BLaER1 treated with 17β-estradiol and CSF1 and Interleukin-3, amounts not matched to agents 10 nM and 100 nM (cell line): ENCODE measurements at regions not wholly inside any gene's neighbourhood (a gene's known extent, or its start where the extent isn't known, plus 50 kb on each side); places are given as distances from the start of the nearest gene placed in this dataset.
A peak's percentile ranks its signal among the peaks of the same experiment; 100 is the strongest.
"Not testable (repeated sequence)": the region's sequence is repeated elsewhere in the genome, so short reads cannot be mapped to it uniquely, and the experiment has no call there.

Experiments used
- H3K27ac ChIP-seq, 11 experiments: shearing (Covaris generic); formaldehyde crosslinking; 2 replicates each; pipeline ENCODE4 v1.8.1; 2022
- H3K27me3 ChIP-seq, 11 experiments: shearing (Covaris generic); formaldehyde crosslinking; 2 replicates each; pipeline ENCODE4 v1.8.1; 2022
- H3K36me3 ChIP-seq, 11 experiments: shearing (Covaris generic); formaldehyde crosslinking; 2 replicates each; pipeline ENCODE4 v1.8.1; 2022
- H3K4me1 ChIP-seq, 10 experiments: shearing (Covaris generic); formaldehyde crosslinking; 2 replicates each; pipeline ENCODE4 v1.8.1; 2022
- H3K4me2 ChIP-seq, 11 experiments: shearing (Covaris generic); formaldehyde crosslinking; 2 replicates each; pipeline ENCODE4 v1.8.1; 2022
- H3K4me3 ChIP-seq, 10 experiments: shearing (Covaris generic); formaldehyde crosslinking; 2 replicates each; pipeline ENCODE4 v1.8.1; 2022
- H3K9ac ChIP-seq, 11 experiments: shearing (Covaris generic); formaldehyde crosslinking; 2 replicates each; pipeline ENCODE4 v1.8.1; 2022
- H3K9me3 ChIP-seq, 11 experiments: shearing (Covaris generic); formaldehyde crosslinking; replicated peaks in 1 of 11; 2 replicates each; pipeline ENCODE4 v1.8.1; 2022
- H4K20me1 ChIP-seq, 11 experiments: shearing (Covaris generic); formaldehyde crosslinking; 2 replicates each; pipeline ENCODE4 v1.8.1; 2022
- Cebpa-rat ChIP-seq, 11 experiments: shearing (Covaris generic); IDR thresholded peaks; 2 replicates each; pipeline ENCODE4 v1.8.1; 2022

- H3K36me3 ChIP-seq, result no peaks in the 10 kb centered on the region
- H3K9ac ChIP-seq, result no peak overlapping the region
- no peak overlapping the region for H3K4me3 ChIP-seq
- 0 out of 22 replicates have a peak, but pooled peaks of 1 of the 11 experiments have one; percentile 6 for TF ChIP-seq Cebpa-rat (IDR thresholded peaks at IDR 0.05)
- no peaks in the 10 kb centered on the region for H3K9me3 ChIP-seq
- peaks cover 14 to 24% (median 19%) of the 10 kb centered on the region in 10 experiments; a peak in 19 of 20 replicates for H3K4me1 ChIP-seq
- H4K20me1 ChIP-seq, result no peaks in the 10 kb centered on the region; a peak in 1 of 22 replicates
- peaks cover 0 to 33% (median 0%) of the 10 kb centered on the region in 11 experiments; a peak in 6 of 22 replicates for H3K27me3 ChIP-seq
- no peak overlapping the region for H3K27ac ChIP-seq
- H3K4me2 ChIP-seq, result peak overlapping the region in 2 of 11 experiments; percentile 8 to 27; a peak in 2 of 22 replicates
Measured at GRCh38 chr15:22265056-22265945, 185.0 kb downstream of the OR4M2 start.

DNA sequence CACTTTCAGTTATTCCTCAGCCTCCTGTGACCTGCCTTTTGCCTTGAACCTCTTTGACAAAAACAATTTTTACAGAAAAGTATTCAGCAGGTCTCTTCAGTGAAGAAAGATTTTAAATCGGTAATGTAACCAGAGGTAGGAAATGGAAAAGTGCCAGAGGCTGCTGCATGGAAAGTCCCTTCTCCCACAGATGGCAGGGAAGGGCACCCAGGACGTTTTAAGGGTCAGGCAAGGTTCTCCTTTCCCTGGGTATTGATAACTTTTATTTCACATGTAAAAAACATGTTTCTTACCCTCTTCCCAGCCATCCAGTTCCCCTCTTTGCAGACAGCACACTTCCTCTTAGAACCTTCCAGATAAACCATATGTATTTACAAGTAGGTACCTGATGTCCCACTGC lies 185.6 kb downstream of the OR4M2 start:
- H4K20me1 ChIP-seq, result no peaks in the 10 kb centered on the region; a peak in 1 of 22 replicates
- no peaks in the 10 kb centered on the region for H3K36me3 ChIP-seq
- no peak overlapping the region for H3K9ac ChIP-seq
- TF ChIP-seq Cebpa-rat (IDR thresholded peaks at IDR 0.05), result no peak
- H3K4me3 ChIP-seq, result no peak overlapping the region
- no peak overlapping the region for H3K27ac ChIP-seq
- H3K4me2 ChIP-seq, result no peak overlapping the region; a peak in 1 of 22 replicates
- H3K4me1 ChIP-seq, result peaks cover 14 to 24% (median 19%) of the 10 kb centered on the region in 10 experiments; a peak in 19 of 20 replicates
- no peaks in the 10 kb centered on the region for H3K9me3 ChIP-seq
- H3K27me3 ChIP-seq, result peaks cover 0 to 27% (median 0%) of the 10 kb centered on the region in 11 experiments; a peak in 3 of 22 replicates

DNA sequence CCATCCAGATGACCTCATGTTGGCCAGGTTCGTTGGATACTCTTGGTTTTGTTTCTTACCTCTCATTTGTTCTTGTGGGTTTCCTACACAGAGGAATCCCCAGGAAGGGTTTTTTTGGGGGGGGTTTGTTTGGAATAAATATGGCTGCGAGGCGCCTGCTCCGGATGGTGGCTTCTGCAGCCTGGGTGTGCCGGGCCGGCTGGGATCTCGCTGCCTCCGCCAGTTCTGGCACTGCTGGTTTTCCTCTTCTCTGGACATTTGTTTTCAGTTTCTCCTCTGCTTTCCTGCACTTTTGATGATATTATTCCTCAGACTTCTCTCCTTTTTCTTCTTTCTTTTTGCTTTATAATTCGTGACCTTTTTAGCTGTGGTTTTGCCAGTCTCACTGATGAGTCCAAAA lies 187.4 kb downstream of the OR4M2 start:
- no peak overlapping the region for H3K27ac ChIP-seq
- no peak overlapping the region for H3K9ac ChIP-seq
- no peaks in the 10 kb centered on the region; a peak in 1 of 22 replicates for H4K20me1 ChIP-seq
- no peak overlapping the region for H3K4me3 ChIP-seq
- H3K9me3 ChIP-seq, result no peaks in the 10 kb centered on the region
- peaks cover 12 to 18% (median 14%) of the 10 kb centered on the region in 10 experiments; a peak in 19 of 20 replicates for H3K4me1 ChIP-seq
- peaks cover 0 to 20% (median 0%) of the 10 kb centered on the region in 11 experiments; a peak in 2 of 22 replicates for H3K27me3 ChIP-seq
- TF ChIP-seq Cebpa-rat (IDR thresholded peaks at IDR 0.05), result no peak
- H3K36me3 ChIP-seq, result no peaks in the 10 kb centered on the region
- H3K4me2 ChIP-seq, result 0 out of 22 replicates have a peak overlapping the region, but pooled peaks of 1 of the 11 experiments have one; percentile 48

- H3K9me3 ChIP-seq, H3K4me3 ChIP-seq, H3K27ac ChIP-seq, H3K9ac ChIP-seq, H3K36me3 ChIP-seq, H4K20me1 ChIP-seq: not testable (repeated sequence)
- H3K4me1 ChIP-seq, result peaks cover 8 to 18% (median 11%) of the 10 kb centered on the region in 10 experiments; a peak in 17 of 20 replicates
- peaks cover 0 to 20% (median 0%) of the 10 kb centered on the region in 11 experiments; a peak in 2 of 22 replicates for H3K27me3 ChIP-seq
- H3K4me2 ChIP-seq, result peak overlapping the region in 9 of 11 experiments; percentile 21 to 49 (median 37); a peak in 15 of 22 replicates
Measured at GRCh38 chr15:22268201-22268600, 187.9 kb downstream of the OR4M2 start.

DNA sequence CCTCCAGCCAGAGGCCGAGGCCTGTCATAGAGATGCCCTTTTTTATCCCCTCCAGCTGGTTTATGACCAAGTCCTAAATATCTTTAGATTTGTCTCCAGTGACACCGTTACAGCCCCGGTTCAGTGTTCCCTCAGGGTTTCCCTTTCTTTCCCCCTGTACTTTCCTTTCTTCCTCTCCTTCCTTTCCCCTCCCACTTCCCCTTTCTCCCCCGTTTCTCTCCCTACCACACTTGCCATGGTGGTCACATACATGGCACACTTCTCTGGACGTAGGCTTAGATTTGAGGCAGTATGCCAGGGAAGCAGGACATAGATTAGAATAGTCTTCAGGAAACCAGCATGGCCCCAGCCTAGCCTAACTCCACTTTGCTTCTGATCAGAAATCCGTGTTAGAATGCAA lies 188.3 kb downstream of the OR4M2 start:
- H3K4me1 ChIP-seq, result peaks cover 8 to 18% (median 11%) of the 10 kb centered on the region in 10 experiments; a peak in 17 of 20 replicates
- not testable (repeated sequence) for H4K20me1 ChIP-seq, H3K9ac ChIP-seq, H3K27ac ChIP-seq, H3K36me3 ChIP-seq, H3K4me3 ChIP-seq, H3K9me3 ChIP-seq
- H3K4me2 ChIP-seq, result peak overlapping the region; percentile 4 to 49 (median 36); a peak in 21 of 22 replicates
- H3K27me3 ChIP-seq, result peaks cover 0 to 15% (median 0%) of the 10 kb centered on the region in 11 experiments; a peak in 2 of 22 replicates

- not testable (repeated sequence) for H3K4me2 ChIP-seq, H3K9ac ChIP-seq, H3K9me3 ChIP-seq, H3K4me3 ChIP-seq, H3K27ac ChIP-seq, H3K36me3 ChIP-seq, H4K20me1 ChIP-seq, H3K27me3 ChIP-seq
- peaks cover 8 to 12% (median 11%) of the 10 kb centered on the region in 10 experiments; a peak in 17 of 20 replicates for H3K4me1 ChIP-seq
Measured at GRCh38 chr15:22272286-22273160, 186.2 kb upstream of the GOLGA6L22 start.

GRCh38 chr15:22273185-22273584 lies 185.5 kb upstream of the GOLGA6L22 start:
- H3K27ac ChIP-seq, H3K9me3 ChIP-seq, H3K27me3 ChIP-seq: not testable (repeated sequence)

DNA sequence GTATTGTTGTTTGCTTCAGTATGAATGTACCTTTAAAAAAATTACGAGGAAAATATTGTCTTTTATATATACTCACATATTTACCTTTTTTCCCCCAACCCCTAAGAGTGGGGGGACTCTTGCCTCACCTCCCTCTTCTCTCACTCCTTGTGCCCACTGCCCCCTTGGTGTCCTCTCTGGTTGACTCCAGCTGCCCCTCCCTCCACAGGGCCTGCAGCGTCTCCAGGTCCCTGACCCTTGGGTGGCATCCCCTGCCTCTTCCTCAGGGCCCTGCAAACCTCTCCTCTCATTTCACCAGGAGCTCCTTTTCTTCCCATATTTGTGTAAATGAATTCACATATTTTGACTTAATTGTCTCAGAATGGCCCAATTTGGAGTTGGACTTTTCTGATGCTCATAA lies 184.3 kb upstream of the GOLGA6L22 start:
- H3K36me3 ChIP-seq, H3K27me3 ChIP-seq, H3K4me2 ChIP-seq, H3K9me3 ChIP-seq, H3K27ac ChIP-seq, H3K9ac ChIP-seq, H3K4me3 ChIP-seq, H3K4me1 ChIP-seq, H4K20me1 ChIP-seq: not testable (repeated sequence)

More at GRCh38 chr15:22273185-22273584, 185.5 kb upstream of the GOLGA6L22 start:
- H3K4me3 ChIP-seq, H3K36me3 ChIP-seq, H3K9ac ChIP-seq, H3K4me2 ChIP-seq, H4K20me1 ChIP-seq: not testable (repeated sequence)
- peaks cover 8 to 11% (median 10%) of the 10 kb centered on the region in 10 experiments; a peak in 17 of 20 replicates for H3K4me1 ChIP-seq

DNA sequence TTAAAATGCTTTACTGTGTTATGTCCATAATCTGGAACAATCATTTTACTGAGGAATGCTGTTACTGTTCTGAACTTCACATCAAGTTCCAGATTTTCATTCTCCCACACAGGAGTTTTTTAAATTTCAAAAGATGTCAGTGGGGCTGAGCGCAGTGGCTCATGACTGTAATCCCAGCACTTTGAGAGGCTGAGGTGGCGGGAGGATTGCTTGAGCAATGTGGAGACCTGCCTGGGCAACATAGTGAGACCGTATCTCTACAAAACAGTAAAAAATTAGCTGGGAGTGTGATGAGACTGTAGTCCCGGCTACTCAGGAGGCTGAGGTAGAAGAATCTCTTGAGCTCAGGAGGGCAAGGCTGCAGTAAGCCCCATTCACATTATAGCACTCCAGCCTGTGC lies 177.9 kb upstream of the GOLGA6L22 start:
- not testable (repeated sequence) for H3K4me2 ChIP-seq, H3K4me3 ChIP-seq, H3K9ac ChIP-seq, H3K36me3 ChIP-seq, H3K9me3 ChIP-seq, H4K20me1 ChIP-seq, H3K27ac ChIP-seq, H3K27me3 ChIP-seq, H3K4me1 ChIP-seq

GRCh38 chr15:22282794-22283533 lies 175.7 kb upstream of the GOLGA6L22 start:
- not testable (repeated sequence) for H3K27me3 ChIP-seq, H3K27ac ChIP-seq, H3K9ac ChIP-seq, H3K9me3 ChIP-seq, H3K4me2 ChIP-seq, H3K4me3 ChIP-seq, H4K20me1 ChIP-seq, H3K4me1 ChIP-seq, H3K36me3 ChIP-seq

DNA sequence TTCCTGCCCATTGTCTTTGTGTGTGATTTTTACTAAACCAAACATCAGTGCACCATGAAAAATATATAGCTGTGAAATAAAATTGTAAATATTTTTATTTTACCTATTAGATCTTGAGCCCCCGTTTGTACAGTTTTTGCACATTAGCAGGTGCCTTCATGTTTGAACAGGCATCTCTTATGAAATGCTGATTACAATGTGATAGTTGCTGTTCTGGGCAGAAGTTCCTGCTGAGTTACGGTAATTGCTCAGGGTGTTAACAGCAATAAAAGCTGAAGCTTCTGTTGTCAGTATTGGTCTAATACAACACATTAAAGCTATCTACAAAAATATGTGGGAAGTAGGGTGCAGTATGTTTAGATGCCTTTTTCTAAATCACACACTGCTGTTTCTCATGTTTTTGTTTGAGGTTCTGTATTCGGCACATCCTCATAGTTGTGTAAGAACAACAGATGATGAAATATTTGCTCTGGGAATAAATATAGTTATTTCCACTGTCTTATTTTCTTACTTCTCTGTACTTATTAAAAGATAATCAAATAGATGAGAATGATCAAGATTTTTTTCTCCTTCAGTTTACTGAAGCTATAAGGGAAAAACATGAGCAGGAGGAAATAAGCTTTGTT lies 173.8 kb upstream of the GOLGA6L22 start:
- not testable (repeated sequence) for H3K9me3 ChIP-seq, H3K9ac ChIP-seq, H4K20me1 ChIP-seq, H3K27ac ChIP-seq, H3K4me1 ChIP-seq, H3K36me3 ChIP-seq, H3K4me2 ChIP-seq, H3K4me3 ChIP-seq, H3K27me3 ChIP-seq

DNA sequence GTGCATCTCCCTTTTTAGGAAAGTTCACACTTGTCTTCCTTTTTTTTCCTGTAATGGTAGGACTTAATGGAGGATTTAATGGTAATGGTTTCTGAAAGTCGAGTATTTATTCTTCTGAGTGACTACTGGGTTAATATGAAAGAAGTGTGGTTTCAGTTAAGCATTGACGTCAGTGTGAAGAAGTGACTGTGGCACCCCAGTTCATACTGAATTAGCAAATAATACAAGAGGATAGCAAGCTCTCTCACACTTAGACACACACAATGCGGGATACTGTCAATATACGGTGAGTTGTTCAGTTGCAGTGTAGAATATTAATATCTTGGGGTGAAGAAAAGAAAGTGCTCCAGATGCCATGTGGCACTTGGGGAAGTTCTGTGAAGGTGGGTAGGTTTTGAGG lies 167.6 kb upstream of the GOLGA6L22 start:
- H3K4me3 ChIP-seq, H3K27me3 ChIP-seq, H3K9ac ChIP-seq, H3K4me2 ChIP-seq, H3K27ac ChIP-seq, H4K20me1 ChIP-seq, H3K36me3 ChIP-seq, H3K4me1 ChIP-seq, H3K9me3 ChIP-seq: not testable (repeated sequence)
